Immature natural killer cell (primary cell): ENCODE measurements at regions not wholly inside any gene's neighbourhood (a gene's known extent, or its start where the extent isn't known, plus 50 kb on each side); places are given as distances from the start of the nearest gene placed in this dataset.

ENCODE experiments used
- DNase-seq, 3 donors: peaks; one replicate each; pipeline ENCODE4 v3.0.0; 2022; ENCODE audit warnings: mixed read lengths in 1 of 3
- H3K27ac Mint-ChIP-seq, 6 donors: one replicate each; pipeline ENCODE4 v1.8.0; 2020; ENCODE audit warnings: mixed read lengths in 6 of 6, mild to moderate bottlenecking in 5 of 6, inconsistent platforms in 4 of 6, moderate library complexity in 3 of 6
- H3K27me3 Mint-ChIP-seq, 3 donors: one replicate each; pipeline ENCODE4 v1.8.0; 2020 to 2021; ENCODE audit warnings: low read depth in 3 of 3, mild to moderate bottlenecking in 3 of 3, mixed read lengths in 3 of 3, moderate library complexity in 3 of 3, inconsistent platforms in 1 of 3
- H3K36me3 Mint-ChIP-seq, 3 donors: one replicate each; pipeline ENCODE4 v1.8.0; 2020; ENCODE audit warnings: mixed read lengths in 3 of 3, inconsistent platforms in 2 of 3, mild to moderate bottlenecking in 2 of 3
- H3K4me1 Mint-ChIP-seq, 2 donors: one replicate each; pipeline ENCODE4 v1.8.0; 2020; ENCODE audit warnings: inconsistent platforms in 2 of 2, mild to moderate bottlenecking in 2 of 2, mixed read lengths in 2 of 2, moderate library complexity in 1 of 2
- H3K4me3 Mint-ChIP-seq, 5 donors: one replicate each; pipeline ENCODE4 v1.8.0; 2020; ENCODE audit warnings: mild to moderate bottlenecking in 5 of 5, mixed read lengths in 5 of 5, inconsistent platforms in 3 of 5, moderate library complexity in 3 of 5
- H3K9me3 Mint-ChIP-seq, 6 donors: one replicate each; pipeline ENCODE4 v1.8.0; 2020; ENCODE audit warnings: mild to moderate bottlenecking in 6 of 6, mixed read lengths in 6 of 6, inconsistent platforms in 4 of 6, moderate library complexity in 3 of 6

- no peaks in the 10 kb centered on the region for H3K4me1 Mint-ChIP-seq
- no peak overlapping the region for H3K27ac Mint-ChIP-seq
- no peak overlapping the region for H3K4me3 Mint-ChIP-seq
- no peaks in the 10 kb centered on the region for H3K36me3 Mint-ChIP-seq
- no peak for DNase-seq
- no peaks in the 10 kb centered on the region for H3K9me3 Mint-ChIP-seq
- H3K27me3 Mint-ChIP-seq = no peaks in the 10 kb centered on the region
Measured at GRCh38 chr22:48890693-48891554, 936.7 kb downstream of the BRD1 start.

GRCh38 chr22:48889887-48890692 is 937.6 kb downstream of the BRD1 start:
- H3K4me3 Mint-ChIP-seq = no peak overlapping the region
- no peaks in the 10 kb centered on the region for H3K36me3 Mint-ChIP-seq
- H3K27ac Mint-ChIP-seq = no peak overlapping the region
- H3K9me3 Mint-ChIP-seq = no peaks in the 10 kb centered on the region
- DNase-seq = no peak
- H3K4me1 Mint-ChIP-seq = no peaks in the 10 kb centered on the region
- no peaks in the 10 kb centered on the region for H3K27me3 Mint-ChIP-seq

- no peaks in the 10 kb centered on the region for H3K36me3 Mint-ChIP-seq
- no peak overlapping the region for H3K27ac Mint-ChIP-seq
- H3K9me3 Mint-ChIP-seq = no peaks in the 10 kb centered on the region
- no peak for DNase-seq
- no peaks in the 10 kb centered on the region for H3K4me1 Mint-ChIP-seq
- H3K4me3 Mint-ChIP-seq = no peak overlapping the region
- no peaks in the 10 kb centered on the region for H3K27me3 Mint-ChIP-seq
Measured at GRCh38 chr22:48889209-48889830, 938.4 kb downstream of the BRD1 start.

- Mint-ChIP-seq H3K36me3 (no peaks in the 10 kb centered on the region), H3K4me1 (no peaks in the 10 kb centered on the region), H3K4me3 (no peak overlapping the region), H3K9me3 (no peaks in the 10 kb centered on the region), H3K27me3 (no peaks in the 10 kb centered on the region), H3K27ac (no peak overlapping the region)
- no peak for DNase-seq
Measured at GRCh38 chr22:48888466-48889208, 939.0 kb downstream of the BRD1 start.

DNA sequence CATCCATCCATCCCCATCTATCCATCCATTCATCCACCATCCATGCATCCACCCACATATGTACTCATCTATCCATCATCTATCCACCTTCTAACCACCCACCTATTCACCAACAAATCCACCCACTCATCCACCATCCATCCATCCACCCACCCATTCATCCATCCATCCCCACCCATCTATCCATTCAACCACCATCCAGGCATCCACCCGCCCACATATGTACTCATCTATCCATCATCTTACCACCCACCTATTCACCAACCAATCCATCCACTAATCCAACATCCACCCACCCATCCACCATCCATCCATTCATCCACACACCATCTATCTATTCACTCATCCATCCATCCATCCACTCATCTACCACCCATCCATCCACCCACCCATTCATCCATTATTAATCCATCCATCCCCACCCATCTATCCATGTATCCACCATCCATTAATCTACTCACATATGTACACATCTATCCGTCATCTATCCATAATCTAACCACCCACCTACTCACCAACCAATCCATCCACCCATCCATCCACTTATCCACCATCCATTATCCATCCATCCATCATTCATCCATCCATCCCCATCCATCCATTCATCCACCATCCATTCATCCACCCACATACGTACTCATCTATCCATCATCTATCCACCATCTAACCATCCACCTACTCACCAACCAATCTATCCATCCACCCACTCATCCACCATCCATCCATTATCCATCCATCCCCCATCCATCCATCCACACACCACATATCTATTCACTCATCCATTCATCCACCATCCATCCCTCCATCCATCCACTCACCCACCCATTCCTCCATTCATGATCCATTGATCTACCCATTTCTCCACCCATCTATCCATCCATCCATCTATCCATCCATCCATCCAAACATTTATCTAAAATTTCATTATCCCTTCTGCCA is 940.0 kb downstream of the BRD1 start:
- DNase-seq = no peak

GRCh38 chr22:48886604-48887393 is 940.9 kb downstream of the BRD1 start:
- Mint-ChIP-seq H3K27me3 (no peaks in the 10 kb centered on the region), H3K27ac (no peak overlapping the region), H3K36me3 (no peaks in the 10 kb centered on the region), H3K9me3 (no peaks in the 10 kb centered on the region), H3K4me1 (no peaks in the 10 kb centered on the region), H3K4me3 (no peak overlapping the region)
- DNase-seq = no peak

More for the DNA sequence above, 940.0 kb downstream of the BRD1 start:
- Mint-ChIP-seq H3K36me3 (no peaks in the 10 kb centered on the region), H3K4me3 (no peak overlapping the region), H3K9me3 (no peaks in the 10 kb centered on the region), H3K4me1 (no peaks in the 10 kb centered on the region), H3K27me3 (no peaks in the 10 kb centered on the region), H3K27ac (no peak overlapping the region)

GRCh38 chr22:48885919-48886305 is 941.8 kb downstream of the BRD1 start:
- Mint-ChIP-seq H3K9me3 (no peaks in the 10 kb centered on the region), H3K4me3 (no peak overlapping the region), H3K27me3 (no peaks in the 10 kb centered on the region), H3K36me3 (no peaks in the 10 kb centered on the region), H3K4me1 (no peaks in the 10 kb centered on the region), H3K27ac (no peak overlapping the region)
- DNase-seq = no peak

- Mint-ChIP-seq H3K27ac (no peak overlapping the region), H3K9me3 (no peaks in the 10 kb centered on the region), H3K4me1 (no peaks in the 10 kb centered on the region), H3K27me3 (no peaks in the 10 kb centered on the region), H3K36me3 (no peaks in the 10 kb centered on the region), H3K4me3 (no peak overlapping the region)
- no peak for DNase-seq
Measured at GRCh38 chr22:48885271-48885918, 942.3 kb downstream of the BRD1 start.

GRCh38 chr22:48884786-48885185 is 942.9 kb downstream of the BRD1 start:
- Mint-ChIP-seq H3K36me3 (no peaks in the 10 kb centered on the region), H3K27me3 (peaks cover 0 to 1% (median 0%) of the 10 kb centered on the region in 3 donors), H3K4me1 (no peaks in the 10 kb centered on the region), H3K9me3 (no peaks in the 10 kb centered on the region), H3K27ac (no peak overlapping the region), H3K4me3 (no peak overlapping the region)
- no peak for DNase-seq

DNA sequence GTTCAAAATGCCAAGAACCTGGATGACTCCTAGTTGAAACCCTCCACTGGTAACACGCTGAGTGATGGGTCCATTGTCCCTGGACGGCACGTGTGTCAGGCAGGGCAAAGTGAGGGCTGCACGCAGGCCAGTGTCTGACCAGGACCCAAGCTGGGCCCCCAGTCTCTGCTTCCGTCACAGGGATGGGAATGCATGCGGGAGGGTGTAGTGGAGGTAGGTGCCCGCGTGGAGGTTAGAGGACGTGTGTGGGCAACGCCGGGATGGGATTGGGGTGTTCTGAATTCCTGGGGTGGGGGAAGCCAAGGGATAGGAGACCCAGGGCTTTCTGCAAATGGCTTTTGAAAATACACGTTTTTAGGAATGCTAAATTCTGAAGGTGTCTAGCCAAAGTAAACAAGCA is 943.3 kb downstream of the BRD1 start:
- H3K4me3 Mint-ChIP-seq = no peak overlapping the region
- H3K27ac Mint-ChIP-seq = no peak overlapping the region
- H3K4me1 Mint-ChIP-seq = no peaks in the 10 kb centered on the region
- H3K36me3 Mint-ChIP-seq = no peaks in the 10 kb centered on the region
- H3K27me3 Mint-ChIP-seq = peaks cover 0 to 2% (median 0%) of the 10 kb centered on the region in 3 donors
- DNase-seq = no peak
- H3K9me3 Mint-ChIP-seq = no peaks in the 10 kb centered on the region

- Mint-ChIP-seq H3K27me3 (peaks cover 0 to 2% (median 0%) of the 10 kb centered on the region in 3 donors), H3K4me1 (no peaks in the 10 kb centered on the region), H3K9me3 (no peaks in the 10 kb centered on the region), H3K4me3 (no peak overlapping the region), H3K27ac (no peak overlapping the region), H3K36me3 (no peaks in the 10 kb centered on the region)
- DNase-seq = no peak
Measured at GRCh38 chr22:48883211-48883960, 944.3 kb downstream of the BRD1 start.
